HEK293 (cell line): ENCODE measurements at regions not wholly inside any gene's neighbourhood (a gene's known extent, or its start where the extent isn't known, plus 50 kb on each side); places are given as distances from the start of the nearest gene placed in this dataset.

Experiments
- CTCF ChIA-PET: fragments of 350-600 bp; formaldehyde crosslinking; extraction: SDS; loops from one replicate; lab custom pipeline; 2021; ENCODE audit warnings: antibody characterized with exemption; lab: Yijun Ruan, JAX
- POLR2A ChIA-PET: fragments of 300-600 bp; formaldehyde crosslinking; extraction: SDS; loops from one replicate; lab custom pipeline; 2020; ENCODE audit warnings: antibody characterized with exemption, inconsistent platforms; lab: Yijun Ruan, JAX
- H3K27ac ChIP-seq: fragments of 200-500 bp; sonication (Bioruptor generic); 2 replicates; pipeline ENCODE4 v1.5.1; 2014; ENCODE audit warnings: low read depth, low read length, control low read depth, inconsistent platforms; ENCODE audit errors: extremely low read depth
- H3K36me3 ChIP-seq, 2 experiments: fragments of 200-500 bp in 1 of 2; sonication (Bioruptor generic) in 1 of 2; 1 replicate in 1 of 2; 2 replicates in 1 of 2; pipeline ENCODE4 v1.5.1; 2014 to 2017; ENCODE audit warnings: inconsistent platforms in 2 of 2, low read length in 2 of 2; ENCODE audit not compliant: control insufficient read depth in 2 of 2, insufficient read depth in 1 of 2
- H3K4me1 ChIP-seq: fragments of 200-500 bp; sonication (Bioruptor generic); 2 replicates; pipeline ENCODE4 v1.5.1; 2014; ENCODE audit warnings: mild to moderate bottlenecking, low read length, inconsistent platforms; ENCODE audit not compliant: control insufficient read depth, insufficient read depth
- H3K4me3 ChIP-seq: 2 replicates; pipeline ENCODE4 v1.5.1; 2011; ENCODE audit warnings: low read depth, mild to moderate bottlenecking, control low read depth, low read length, moderate library complexity
- H3K9me3 ChIP-seq: fragments of 200-500 bp; sonication (Bioruptor generic); 2 replicates; pipeline ENCODE4 v1.5.1; 2014; ENCODE audit warnings: low read depth, low read length, inconsistent platforms; ENCODE audit not compliant: control insufficient read depth, insufficient read depth
- MYNN ChIP-seq: fragments of 450-650 bp; formaldehyde crosslinking; IDR thresholded peaks from 2 replicates; pipeline ENCODE4 v1.5.1; 2016; ENCODE audit warnings: missing biosample characterization, missing genetic modification characterization, borderline replicate concordance
- PBX3 ChIP-seq: sonication (generic); formaldehyde crosslinking; IDR thresholded peaks from 2 replicates; pipeline ENCODE4 v1.8.1; 2022; ENCODE audit warnings: mild to moderate bottlenecking, moderate library complexity, missing genetic modification reagents
- REPIN1 ChIP-seq: fragments of 450-650 bp; formaldehyde crosslinking; IDR thresholded peaks from 2 replicates; pipeline ENCODE4 v1.5.1; 2017; ENCODE audit warnings: missing biosample characterization, missing genetic modification characterization, low read depth
- TCF7L2 ChIP-seq: IDR thresholded peaks from 2 replicates; pipeline ENCODE4 v1.6.1; 2011; ENCODE audit warnings: low read depth, mild to moderate bottlenecking, inconsistent platforms, low read length, moderate library complexity, borderline replicate concordance
- TSHZ1 ChIP-seq: fragments of 450-650 bp; formaldehyde crosslinking; IDR thresholded peaks from 2 replicates; pipeline ENCODE4 v1.5.1; 2016; ENCODE audit warnings: missing biosample characterization, missing genetic modification characterization, borderline replicate concordance
- YY2 ChIP-seq: fragments of 450-650 bp; formaldehyde crosslinking; IDR thresholded peaks from 2 replicates; pipeline ENCODE4 v1.5.1; 2016; ENCODE audit warnings: missing biosample characterization, missing genetic modification characterization
- ZBTB10 ChIP-seq: fragments of 450-650 bp; formaldehyde crosslinking; IDR thresholded peaks from 2 replicates; pipeline ENCODE4 v1.5.1; 2016; ENCODE audit warnings: missing biosample characterization, missing genetic modification characterization
- ZBTB21 ChIP-seq: fragments of 450-650 bp; formaldehyde crosslinking; IDR thresholded peaks from 2 replicates; pipeline ENCODE4 v1.5.1; 2017; ENCODE audit warnings: missing biosample characterization, missing genetic modification characterization
- ZBTB48 ChIP-seq: fragments of 450-650 bp; formaldehyde crosslinking; IDR thresholded peaks from 2 replicates; pipeline ENCODE4 v1.5.1; 2016; ENCODE audit warnings: missing biosample characterization, missing genetic modification characterization
- ZEB2 ChIP-seq: fragments of 450-650 bp; formaldehyde crosslinking; IDR thresholded peaks from 2 replicates; pipeline ENCODE4 v1.5.1; 2016; ENCODE audit warnings: missing biosample characterization, missing genetic modification characterization
- ZNF175 ChIP-seq: fragments of 450-650 bp; formaldehyde crosslinking; IDR thresholded peaks from 2 replicates; pipeline ENCODE4 v1.5.1; 2016; ENCODE audit warnings: missing biosample characterization, missing genetic modification characterization
- ZNF211 ChIP-seq: fragments of 450-650 bp; formaldehyde crosslinking; IDR thresholded peaks from 2 replicates; pipeline ENCODE4 v1.5.1; 2016; ENCODE audit warnings: low read depth, missing biosample characterization, missing genetic modification characterization
- ZNF37A ChIP-seq: fragments of 450-650 bp; IDR thresholded peaks from 2 replicates; pipeline ENCODE4 v1.5.1; 2018; ENCODE audit warnings: missing biosample characterization, missing genetic modification characterization
- ZNF426 ChIP-seq: fragments of 450-650 bp; formaldehyde crosslinking; IDR thresholded peaks from 2 replicates; pipeline ENCODE4 v1.5.1; 2017; ENCODE audit warnings: missing biosample characterization, missing genetic modification characterization, mild to moderate bottlenecking, inconsistent platforms, moderate library complexity
- ZNF530 ChIP-seq: fragments of 450-650 bp; formaldehyde crosslinking; IDR thresholded peaks from 2 replicates; pipeline ENCODE4 v1.5.1; 2016; ENCODE audit warnings: low read depth, missing biosample characterization, missing genetic modification characterization
- ZNF548 ChIP-seq: fragments of 450-650 bp; formaldehyde crosslinking; IDR thresholded peaks from 2 replicates; pipeline ENCODE4 v1.5.1; 2016; ENCODE audit warnings: missing biosample characterization, missing genetic modification characterization
- TF ChIP-seq, protein P1 (sequence below): fragments of 450-650 bp; IDR thresholded peaks from 2 replicates; pipeline ENCODE4 v1.5.1; 2018; ENCODE audit warnings: missing biosample characterization, missing genetic modification characterization
- TF ChIP-seq, protein P2 (sequence below): fragments of 450-650 bp; formaldehyde crosslinking; IDR thresholded peaks from 2 replicates; pipeline ENCODE4 v1.5.1; 2016; ENCODE audit warnings: missing biosample characterization, missing genetic modification characterization

GRCh38 chr3:14329842-14330241, 72.6 kb upstream of the SLC6A6 start (continued):
- TF ChIP-seq, protein P1, sequence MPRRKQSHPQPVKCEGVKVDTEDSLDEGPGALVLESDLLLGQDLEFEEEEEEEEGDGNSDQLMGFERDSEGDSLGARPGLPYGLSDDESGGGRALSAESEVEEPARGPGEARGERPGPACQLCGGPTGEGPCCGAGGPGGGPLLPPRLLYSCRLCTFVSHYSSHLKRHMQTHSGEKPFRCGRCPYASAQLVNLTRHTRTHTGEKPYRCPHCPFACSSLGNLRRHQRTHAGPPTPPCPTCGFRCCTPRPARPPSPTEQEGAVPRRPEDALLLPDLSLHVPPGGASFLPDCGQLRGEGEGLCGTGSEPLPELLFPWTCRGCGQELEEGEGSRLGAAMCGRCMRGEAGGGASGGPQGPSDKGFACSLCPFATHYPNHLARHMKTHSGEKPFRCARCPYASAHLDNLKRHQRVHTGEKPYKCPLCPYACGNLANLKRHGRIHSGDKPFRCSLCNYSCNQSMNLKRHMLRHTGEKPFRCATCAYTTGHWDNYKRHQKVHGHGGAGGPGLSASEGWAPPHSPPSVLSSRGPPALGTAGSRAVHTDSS, result no peak

DNA sequence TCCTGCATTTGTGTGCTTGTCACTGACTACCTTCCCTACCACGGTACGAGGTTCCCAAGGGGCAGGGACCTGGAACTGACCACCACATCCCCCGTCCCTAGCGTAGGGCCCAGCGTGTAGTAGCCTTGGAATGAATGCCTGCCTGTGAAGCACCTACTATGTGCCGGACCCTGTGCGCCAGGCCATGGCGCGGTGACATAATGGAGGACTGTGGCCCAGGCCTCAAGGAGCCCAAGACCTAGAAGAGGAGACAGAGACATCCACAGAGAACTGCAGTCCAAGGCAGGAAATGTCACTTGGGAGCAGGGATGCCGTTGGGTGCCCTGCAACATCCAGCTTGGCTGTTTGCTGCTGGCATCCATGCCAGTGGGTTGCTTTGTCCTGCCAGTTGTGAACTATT, 71.9 kb upstream of the SLC6A6 start:
- TF ChIP-seq ZBTB10 (tag by site-specific recombination), result no peak
- TF ChIP-seq, protein P2, sequence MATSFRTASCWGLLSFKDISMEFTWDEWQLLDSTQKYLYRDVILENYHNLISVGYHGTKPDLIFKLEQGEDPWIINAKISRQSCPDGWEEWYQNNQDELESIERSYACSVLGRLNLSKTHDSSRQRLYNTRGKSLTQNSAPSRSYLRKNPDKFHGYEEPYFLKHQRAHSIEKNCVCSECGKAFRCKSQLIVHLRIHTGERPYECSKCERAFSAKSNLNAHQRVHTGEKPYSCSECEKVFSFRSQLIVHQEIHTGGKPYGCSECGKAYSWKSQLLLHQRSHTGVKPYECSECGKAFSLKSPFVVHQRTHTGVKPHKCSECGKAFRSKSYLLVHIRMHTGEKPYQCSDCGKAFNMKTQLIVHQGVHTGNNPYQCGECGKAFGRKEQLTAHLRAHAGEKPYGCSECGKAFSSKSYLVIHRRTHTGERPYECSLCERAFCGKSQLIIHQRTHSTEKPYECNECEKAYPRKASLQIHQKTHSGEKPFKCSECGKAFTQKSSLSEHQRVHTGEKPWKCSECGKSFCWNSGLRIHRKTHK, result no peak
- no peak for TF ChIP-seq ZNF175 (tag by site-specific recombination)
- TF ChIP-seq ZEB2 (tag by site-specific recombination), result no peak
- no peak for TF ChIP-seq ZBTB48 (tag by site-specific recombination)
- no peak for TF ChIP-seq YY2
- TF ChIP-seq TSHZ1 (tag by site-specific recombination), result no peak
- no peak for TF ChIP-seq REPIN1 (tag by site-specific recombination)
- TF ChIP-seq ZNF37A (tag by site-specific recombination), result no peak
- TF ChIP-seq ZNF530 (tag by site-specific recombination), result no peak
- no peak for TF ChIP-seq MYNN
- TF ChIP-seq, protein P1, result no peak
- TF ChIP-seq PBX3 (CRISPR knock-in tag), result no peak
- no peak for TF ChIP-seq ZNF426 (tag by site-specific recombination)
- TF ChIP-seq TCF7L2, result no peak
- no peak for TF ChIP-seq ZNF211 (tag by site-specific recombination)
- no peak for TF ChIP-seq ZNF548 (tag by site-specific recombination)
- no peak for TF ChIP-seq ZBTB21 (tag by site-specific recombination)
- H3K36me3 ChIP-seq, result no peaks in the 10 kb centered on the region
- H3K4me1 ChIP-seq, result peaks cover 6% of the 10 kb centered on the region; the same call in 1 of the 2 replicates
- no peaks in the 10 kb centered on the region for H3K9me3 ChIP-seq
- H3K4me3 ChIP-seq, result no peak overlapping the region
- ChIA-PET CTCF (no interaction called here), POLR2A (interaction anchor here (1.3 kb wide), 1 partner anchor 72 kb away, joined by 5 read pairs; the partner anchor contains the start of gene SLC6A6)
- no peak overlapping the region for H3K27ac ChIP-seq
